ENCODE measurements at regions not wholly inside any gene's neighbourhood (a gene's known extent, or its start where the extent isn't known, plus 50 kb on each side); places are given as distances from the start of the nearest gene placed in this dataset.
"Not testable (repeated sequence)": the region's sequence is repeated elsewhere in the genome, so short reads cannot be mapped to it uniquely, and the experiment has no call there.

DNA sequence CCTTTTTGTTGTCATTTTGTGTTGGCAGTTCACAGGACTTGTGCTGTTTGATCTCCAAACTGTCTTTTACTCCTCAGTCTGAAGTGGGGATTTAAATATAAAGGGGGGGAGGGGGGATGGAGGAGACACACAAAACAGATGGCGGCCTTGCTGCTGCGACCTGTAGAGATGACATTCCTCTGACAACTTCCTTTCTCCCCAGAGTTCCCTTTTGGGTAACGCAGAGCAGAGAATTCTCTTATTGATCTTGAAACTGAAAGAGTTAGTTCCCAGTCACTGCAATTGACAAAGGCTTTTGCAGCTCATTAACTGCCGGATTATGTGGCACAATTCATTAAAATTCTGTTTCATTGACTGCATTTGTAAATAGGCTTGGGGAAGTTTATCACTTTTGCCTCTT lies 279.3 kb downstream of the TSN start:
- BruUV-seq (replicated peaks) = no TSS peak
- CTCF ChIA-PET = no interaction called here
- H3K27me3 Mint-ChIP-seq (ENCODE audit: insufficient read depth, unreplicated experiment) = no peaks in the 10 kb centered on the region
- H3K9me3 Mint-ChIP-seq (ENCODE audit: unreplicated experiment) = no peaks in the 10 kb centered on the region
- POLR2A ChIA-PET = no interaction called here
- intact Hi-C loops (cut with micrococcal nuclease) = no loop called here
- TF ChIP-seq, protein P1, sequence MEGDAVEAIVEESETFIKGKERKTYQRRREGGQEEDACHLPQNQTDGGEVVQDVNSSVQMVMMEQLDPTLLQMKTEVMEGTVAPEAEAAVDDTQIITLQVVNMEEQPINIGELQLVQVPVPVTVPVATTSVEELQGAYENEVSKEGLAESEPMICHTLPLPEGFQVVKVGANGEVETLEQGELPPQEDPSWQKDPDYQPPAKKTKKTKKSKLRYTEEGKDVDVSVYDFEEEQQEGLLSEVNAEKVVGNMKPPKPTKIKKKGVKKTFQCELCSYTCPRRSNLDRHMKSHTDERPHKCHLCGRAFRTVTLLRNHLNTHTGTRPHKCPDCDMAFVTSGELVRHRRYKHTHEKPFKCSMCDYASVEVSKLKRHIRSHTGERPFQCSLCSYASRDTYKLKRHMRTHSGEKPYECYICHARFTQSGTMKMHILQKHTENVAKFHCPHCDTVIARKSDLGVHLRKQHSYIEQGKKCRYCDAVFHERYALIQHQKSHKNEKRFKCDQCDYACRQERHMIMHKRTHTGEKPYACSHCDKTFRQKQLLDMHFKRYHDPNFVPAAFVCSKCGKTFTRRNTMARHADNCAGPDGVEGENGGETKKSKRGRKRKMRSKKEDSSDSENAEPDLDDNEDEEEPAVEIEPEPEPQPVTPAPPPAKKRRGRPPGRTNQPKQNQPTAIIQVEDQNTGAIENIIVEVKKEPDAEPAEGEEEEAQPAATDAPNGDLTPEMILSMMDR (IDR thresholded peaks at IDR 0.05; ENCODE audit: unreplicated experiment) = no peak
- no peak overlapping the region for H3K27ac Mint-ChIP-seq (ENCODE audit: low read depth, unreplicated experiment)
- no peaks in the 10 kb centered on the region for H3K4me1 Mint-ChIP-seq (ENCODE audit: insufficient read depth, unreplicated experiment)
- no peak for DNase-seq (ENCODE audit: unreplicated experiment)
- H3K36me3 Mint-ChIP-seq (ENCODE audit: insufficient read depth, unreplicated experiment) = no peaks in the 10 kb centered on the region
- no peak overlapping the region for H3K4me3 Mint-ChIP-seq (ENCODE audit: unreplicated experiment)

DNA sequence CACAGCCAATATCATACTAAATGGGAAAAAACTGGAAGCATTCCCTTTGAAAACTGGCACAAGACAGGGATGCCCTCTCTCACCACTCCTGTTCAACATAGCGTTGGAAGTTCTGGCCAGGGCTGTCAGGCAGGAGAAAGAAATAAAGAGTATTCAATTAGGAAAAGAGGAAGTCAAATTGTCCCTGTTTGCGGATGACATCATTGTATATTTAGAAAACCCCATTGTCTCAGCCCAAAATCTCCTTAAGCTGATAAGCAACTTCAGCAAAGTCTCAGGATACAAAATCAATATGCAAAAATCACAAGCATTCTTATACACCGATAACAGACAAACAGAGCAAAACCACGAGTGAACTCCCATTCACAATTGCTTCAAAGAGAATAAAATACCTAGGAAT lies 283.4 kb downstream of the TSN start:
- H3K4me1 Mint-ChIP-seq (ENCODE audit: insufficient read depth, unreplicated experiment); BruUV-seq (replicated peaks); POLR2A ChIA-PET; CTCF ChIA-PET; DNase-seq (ENCODE audit: unreplicated experiment); H3K27ac Mint-ChIP-seq (ENCODE audit: low read depth, unreplicated experiment); H3K9me3 Mint-ChIP-seq (ENCODE audit: unreplicated experiment); intact Hi-C loops (cut with micrococcal nuclease); H3K4me3 Mint-ChIP-seq (ENCODE audit: unreplicated experiment); H3K36me3 Mint-ChIP-seq (ENCODE audit: insufficient read depth, unreplicated experiment); H3K27me3 Mint-ChIP-seq (ENCODE audit: insufficient read depth, unreplicated experiment): not testable (repeated sequence)

DNA sequence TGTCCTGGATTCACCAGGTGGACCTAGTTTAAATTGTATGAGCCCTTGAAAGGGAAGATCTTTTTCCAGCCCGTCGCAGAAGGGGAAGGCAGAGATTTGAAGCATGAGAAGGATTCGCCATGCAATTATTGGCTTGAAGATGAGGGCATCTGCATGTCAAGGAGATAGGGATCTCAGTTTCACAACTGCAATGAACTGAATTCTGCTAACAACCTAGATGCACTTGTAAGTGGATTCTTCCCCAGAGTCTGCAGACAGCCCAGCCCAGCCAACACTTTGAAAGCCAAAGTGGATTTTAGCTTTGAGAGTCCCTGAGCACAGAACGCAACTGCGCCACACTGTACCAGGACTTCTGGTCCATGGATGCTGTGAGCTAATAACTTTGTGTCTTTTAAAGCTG lies 286.0 kb downstream of the TSN start:
- POLR2A ChIA-PET = interaction anchor here (0.6 kb wide), 1 partner anchor 35 kb away, joined by 4 read pairs; no protein-coding TSS in a partner anchor
- H3K27me3 Mint-ChIP-seq (ENCODE audit: insufficient read depth, unreplicated experiment) = no peaks in the 10 kb centered on the region
- intact Hi-C loops (cut with micrococcal nuclease) = no loop called here
- CTCF ChIA-PET = interaction anchor here (0.6 kb wide), 1 partner anchor 446 kb away, joined by 4 read pairs; no protein-coding TSS in a partner anchor
- no peak overlapping the region for H3K27ac Mint-ChIP-seq (ENCODE audit: low read depth, unreplicated experiment)
- no peaks in the 10 kb centered on the region for H3K9me3 Mint-ChIP-seq (ENCODE audit: unreplicated experiment)
- no TSS peak for BruUV-seq (replicated peaks)
- no peak for DNase-seq (ENCODE audit: unreplicated experiment)
- H3K4me1 Mint-ChIP-seq (ENCODE audit: insufficient read depth, unreplicated experiment) = no peaks in the 10 kb centered on the region
- TF ChIP-seq, protein P1 (IDR thresholded peaks at IDR 0.05; ENCODE audit: unreplicated experiment) = no peak
- no peaks in the 10 kb centered on the region for H3K36me3 Mint-ChIP-seq (ENCODE audit: insufficient read depth, unreplicated experiment)
- H3K4me3 Mint-ChIP-seq (ENCODE audit: unreplicated experiment) = no peak overlapping the region

DNA sequence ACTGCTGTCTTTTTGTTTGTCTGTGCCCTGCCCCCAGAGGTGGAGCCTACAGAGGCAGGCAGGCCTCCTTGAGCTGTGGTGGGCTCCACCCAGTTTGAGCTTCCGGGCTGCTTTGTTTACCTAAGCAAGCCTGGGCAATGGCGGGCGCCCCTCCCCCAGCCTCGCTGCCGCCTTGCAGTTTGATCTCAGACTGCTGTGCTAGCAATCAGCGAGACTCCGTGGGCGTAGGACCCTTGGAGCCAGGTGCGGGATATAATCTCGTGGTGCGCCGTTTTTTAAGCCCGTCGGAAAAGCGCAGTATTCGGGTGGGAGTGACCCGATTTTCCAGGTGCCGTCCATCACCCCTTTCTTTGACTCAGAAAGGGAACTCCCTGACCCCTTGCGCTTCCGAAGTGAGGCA lies 296.2 kb downstream of the TSN start:
- intact Hi-C loops (cut with micrococcal nuclease); H3K4me3 Mint-ChIP-seq (ENCODE audit: unreplicated experiment); CTCF ChIA-PET; H3K36me3 Mint-ChIP-seq (ENCODE audit: insufficient read depth, unreplicated experiment); BruUV-seq (replicated peaks); DNase-seq (ENCODE audit: unreplicated experiment); H3K27ac Mint-ChIP-seq (ENCODE audit: low read depth, unreplicated experiment); H3K27me3 Mint-ChIP-seq (ENCODE audit: insufficient read depth, unreplicated experiment); H3K4me1 Mint-ChIP-seq (ENCODE audit: insufficient read depth, unreplicated experiment); POLR2A ChIA-PET: not testable (repeated sequence)
- H3K9me3 Mint-ChIP-seq (ENCODE audit: unreplicated experiment) = peaks cover 16% of the 10 kb centered on the region

DNA sequence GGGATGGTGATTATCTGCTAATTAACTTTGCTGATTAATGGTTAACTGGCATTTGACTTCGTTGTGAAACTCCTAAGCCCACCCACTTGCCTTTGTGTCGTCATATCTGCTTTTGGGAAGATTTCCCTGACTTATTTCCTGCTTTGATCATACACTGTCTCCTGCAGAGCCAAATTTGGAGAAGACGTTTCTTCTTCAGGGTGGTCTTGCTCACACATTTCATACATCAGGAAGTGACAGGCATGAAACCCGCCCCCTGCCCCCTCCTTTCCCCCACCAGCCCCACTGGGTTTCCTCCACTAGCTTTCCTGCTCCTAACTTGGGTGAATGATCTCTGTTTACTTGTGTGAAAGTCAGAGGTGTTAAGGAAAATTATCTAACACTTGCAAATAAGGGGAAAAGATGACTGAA lies 300.1 kb downstream of the TSN start:
- no peaks in the 10 kb centered on the region for H3K36me3 Mint-ChIP-seq (ENCODE audit: insufficient read depth, unreplicated experiment)
- BruUV-seq (replicated peaks) = no TSS peak
- H3K9me3 Mint-ChIP-seq (ENCODE audit: unreplicated experiment) = peaks cover 16% of the 10 kb centered on the region
- ChIA-PET CTCF (no interaction called here), POLR2A (no interaction called here)
- intact Hi-C loops (cut with micrococcal nuclease) = no loop called here
- TF ChIP-seq, protein P1 (IDR thresholded peaks at IDR 0.05; ENCODE audit: unreplicated experiment) = no peak
- no peaks in the 10 kb centered on the region for H3K4me1 Mint-ChIP-seq (ENCODE audit: insufficient read depth, unreplicated experiment)
- no peak overlapping the region for H3K27ac Mint-ChIP-seq (ENCODE audit: low read depth, unreplicated experiment)
- no peak overlapping the region for H3K4me3 Mint-ChIP-seq (ENCODE audit: unreplicated experiment)
- no peaks in the 10 kb centered on the region for H3K27me3 Mint-ChIP-seq (ENCODE audit: insufficient read depth, unreplicated experiment)
- no peak for DNase-seq (ENCODE audit: unreplicated experiment)
